BLaER1 treated with 17β-estradiol and CSF1 and Interleukin-3, amounts not matched to agents 10 nM and 100 nM (cell line): ENCODE measurements at regions not wholly inside any gene's neighbourhood (a gene's known extent, or its start where the extent isn't known, plus 50 kb on each side); places are given as distances from the start of the nearest gene placed in this dataset.
"Not testable (repeated sequence)": the region's sequence is repeated elsewhere in the genome, so short reads cannot be mapped to it uniquely, and the experiment has no call there.

Experiments
- H3K27ac ChIP-seq, 11 experiments: shearing (Covaris generic); formaldehyde crosslinking; 2 replicates each; pipeline ENCODE4 v1.8.1; 2022
- H3K27me3 ChIP-seq, 11 experiments: shearing (Covaris generic); formaldehyde crosslinking; 2 replicates each; pipeline ENCODE4 v1.8.1; 2022
- H3K36me3 ChIP-seq, 11 experiments: shearing (Covaris generic); formaldehyde crosslinking; 2 replicates each; pipeline ENCODE4 v1.8.1; 2022
- H3K4me1 ChIP-seq, 10 experiments: shearing (Covaris generic); formaldehyde crosslinking; 2 replicates each; pipeline ENCODE4 v1.8.1; 2022
- H3K4me2 ChIP-seq, 11 experiments: shearing (Covaris generic); formaldehyde crosslinking; 2 replicates each; pipeline ENCODE4 v1.8.1; 2022
- H3K4me3 ChIP-seq, 10 experiments: shearing (Covaris generic); formaldehyde crosslinking; 2 replicates each; pipeline ENCODE4 v1.8.1; 2022
- H3K9ac ChIP-seq, 11 experiments: shearing (Covaris generic); formaldehyde crosslinking; 2 replicates each; pipeline ENCODE4 v1.8.1; 2022
- H3K9me3 ChIP-seq, 11 experiments: shearing (Covaris generic); formaldehyde crosslinking; replicated peaks in 1 of 11; 2 replicates each; pipeline ENCODE4 v1.8.1; 2022
- H4K20me1 ChIP-seq, 11 experiments: shearing (Covaris generic); formaldehyde crosslinking; 2 replicates each; pipeline ENCODE4 v1.8.1; 2022
- Cebpa-rat ChIP-seq, 11 experiments: shearing (Covaris generic); IDR thresholded peaks; 2 replicates each; pipeline ENCODE4 v1.8.1; 2022

DNA sequence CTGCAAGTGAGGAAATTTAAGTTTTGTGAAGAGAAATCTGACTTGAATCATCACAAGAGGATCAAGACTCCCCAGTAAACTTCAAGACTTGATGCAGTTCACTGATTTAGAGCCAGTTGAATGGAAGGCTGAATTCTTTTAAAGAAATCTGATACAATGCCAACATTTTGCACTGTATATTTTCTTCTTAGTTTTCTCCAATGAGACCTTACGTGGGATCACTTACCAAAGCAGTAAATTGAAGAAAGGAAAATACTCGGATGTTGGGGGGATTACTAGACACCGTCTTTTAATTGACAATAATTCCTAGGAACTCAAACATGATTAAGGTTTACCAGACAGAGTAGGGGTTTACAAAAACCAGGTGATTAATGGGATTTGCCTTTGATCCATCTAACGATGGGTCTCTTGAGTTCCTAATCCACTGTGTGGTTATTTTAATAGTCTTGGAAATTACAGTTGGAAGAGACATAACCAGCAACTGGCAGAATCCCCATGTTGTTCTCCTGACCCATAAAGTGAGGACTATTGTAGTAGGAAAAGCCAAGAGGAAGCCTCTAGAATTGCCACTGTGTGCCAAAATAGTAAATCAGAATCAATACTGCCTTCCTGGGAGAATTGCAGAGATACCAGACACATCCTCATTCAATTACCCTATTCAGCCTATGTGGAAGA lies 354.5 kb downstream of the PID1 start:
- Histone ChIP-seq H4K20me1 (no peaks in the 10 kb centered on the region), H3K27me3 (no peaks in the 10 kb centered on the region), H3K9ac (no peak overlapping the region), H3K36me3 (no peaks in the 10 kb centered on the region), H3K9me3 (peaks cover 0 to 49% (median 7%) of the 10 kb centered on the region in 11 experiments; a peak in 10 of 22 replicates), H3K4me2 (no peak overlapping the region), H3K4me3 (no peak overlapping the region), H3K4me1 (peaks cover 0 to 10% (median 0%) of the 10 kb centered on the region in 10 experiments; a peak in 5 of 20 replicates), H3K27ac (no peak overlapping the region)
- no peak for TF ChIP-seq Cebpa-rat (IDR thresholded peaks at IDR 0.05)

DNA sequence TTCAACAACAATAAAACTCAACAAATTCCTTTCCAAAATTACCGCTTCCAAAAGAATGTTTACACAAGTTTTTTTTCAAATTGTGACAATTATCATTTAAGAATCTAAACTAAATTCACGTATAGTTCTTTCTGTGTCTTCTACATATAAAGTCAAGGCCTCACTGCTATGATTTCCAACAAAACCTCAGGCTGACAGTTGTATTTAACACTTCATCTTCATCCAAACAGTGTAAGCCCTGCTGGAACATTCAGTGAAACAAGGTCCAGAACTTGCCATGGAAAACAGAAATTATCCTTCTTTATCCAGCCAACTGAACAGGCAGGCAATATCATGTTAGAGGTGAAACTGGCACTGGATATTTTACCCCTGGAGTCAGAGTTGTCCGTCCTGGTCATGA lies 357.9 kb downstream of the PID1 start:
- H3K9me3 ChIP-seq, result peaks cover 0 to 38% (median 0%) of the 10 kb centered on the region in 11 experiments; a peak in 5 of 22 replicates
- no peak for TF ChIP-seq Cebpa-rat (IDR thresholded peaks at IDR 0.05)
- H3K4me1 ChIP-seq, result peaks cover 0 to 10% (median 0%) of the 10 kb centered on the region in 10 experiments; a peak in 5 of 20 replicates
- H4K20me1 ChIP-seq, result no peaks in the 10 kb centered on the region
- H3K9ac ChIP-seq, result no peak overlapping the region
- H3K27me3 ChIP-seq, result no peaks in the 10 kb centered on the region
- no peaks in the 10 kb centered on the region for H3K36me3 ChIP-seq
- H3K4me2 ChIP-seq, result no peak overlapping the region
- no peak overlapping the region for H3K27ac ChIP-seq
- H3K4me3 ChIP-seq, result no peak overlapping the region

DNA sequence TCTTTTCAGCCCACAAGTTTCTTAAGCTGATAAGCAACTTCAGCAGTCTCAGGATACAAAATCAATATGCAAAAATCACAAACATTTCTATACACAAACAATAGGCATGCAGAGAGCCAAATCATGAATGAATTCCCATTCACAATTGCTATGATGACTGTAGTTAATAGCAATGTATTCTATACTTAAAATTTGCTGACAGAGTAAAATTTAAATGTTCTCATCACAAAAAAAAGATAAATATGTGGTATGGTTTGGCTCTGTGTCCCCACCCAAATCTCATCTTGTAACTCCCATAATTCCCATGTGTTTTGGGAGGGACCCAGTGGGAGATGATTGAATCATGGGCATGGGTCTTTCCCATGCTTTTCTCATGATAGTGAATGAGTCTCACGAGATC lies 360.2 kb downstream of the PID1 start:
- H3K27ac ChIP-seq, H4K20me1 ChIP-seq, H3K4me3 ChIP-seq, H3K36me3 ChIP-seq, H3K4me2 ChIP-seq, H3K27me3 ChIP-seq, H3K9ac ChIP-seq: not testable (repeated sequence)
- Histone ChIP-seq H3K4me1 (peaks cover 0 to 10% (median 0%) of the 10 kb centered on the region in 10 experiments; a peak in 5 of 20 replicates), H3K9me3 (peaks cover 0 to 29% (median 0%) of the 10 kb centered on the region in 11 experiments; a peak in 5 of 22 replicates)

GRCh38 chr2:228902176-228902575 lies 368.9 kb downstream of the PID1 start:
- Histone ChIP-seq H3K36me3 (no peaks in the 10 kb centered on the region; a peak in 1 of 22 replicates), H4K20me1 (no peaks in the 10 kb centered on the region), H3K27ac (no peak overlapping the region), H3K27me3 (no peaks in the 10 kb centered on the region), H3K4me2 (no peak overlapping the region), H3K4me3 (no peak overlapping the region), H3K9me3 (peaks cover 0 to 21% (median 18%) of the 10 kb centered on the region in 11 experiments; a peak in 18 of 22 replicates), H3K9ac (no peak overlapping the region), H3K4me1 (no peaks in the 10 kb centered on the region)
- no peak for TF ChIP-seq Cebpa-rat (IDR thresholded peaks at IDR 0.05)

DNA sequence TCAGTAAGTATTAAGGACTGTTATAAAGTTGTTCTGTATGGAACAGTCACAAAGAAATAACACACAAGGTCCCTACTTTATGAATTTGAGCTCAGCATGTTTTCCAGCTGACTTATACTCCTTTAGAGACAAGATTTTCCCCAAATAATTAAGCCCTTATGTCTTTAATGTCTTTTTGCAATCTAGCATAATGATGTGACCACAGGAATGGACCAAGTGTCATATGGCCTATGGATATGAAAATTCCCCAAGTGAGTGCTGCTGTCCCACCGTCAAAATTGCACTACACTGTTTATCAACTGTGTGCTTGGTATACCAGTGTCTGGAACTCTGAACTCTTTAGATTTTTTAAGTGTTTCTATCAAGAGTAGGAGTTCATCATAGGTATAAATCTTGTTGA lies 369.6 kb downstream of the PID1 start:
- Histone ChIP-seq H3K9ac (no peak overlapping the region), H3K27me3 (no peaks in the 10 kb centered on the region), H4K20me1 (no peaks in the 10 kb centered on the region), H3K4me3 (no peak overlapping the region), H3K9me3 (peaks cover 0 to 27% (median 23%) of the 10 kb centered on the region in 11 experiments; a peak in 20 of 22 replicates), H3K4me2 (no peak overlapping the region), H3K4me1 (no peaks in the 10 kb centered on the region), H3K36me3 (no peaks in the 10 kb centered on the region; a peak in 1 of 22 replicates), H3K27ac (no peak overlapping the region)
- no peak for TF ChIP-seq Cebpa-rat (IDR thresholded peaks at IDR 0.05)

DNA sequence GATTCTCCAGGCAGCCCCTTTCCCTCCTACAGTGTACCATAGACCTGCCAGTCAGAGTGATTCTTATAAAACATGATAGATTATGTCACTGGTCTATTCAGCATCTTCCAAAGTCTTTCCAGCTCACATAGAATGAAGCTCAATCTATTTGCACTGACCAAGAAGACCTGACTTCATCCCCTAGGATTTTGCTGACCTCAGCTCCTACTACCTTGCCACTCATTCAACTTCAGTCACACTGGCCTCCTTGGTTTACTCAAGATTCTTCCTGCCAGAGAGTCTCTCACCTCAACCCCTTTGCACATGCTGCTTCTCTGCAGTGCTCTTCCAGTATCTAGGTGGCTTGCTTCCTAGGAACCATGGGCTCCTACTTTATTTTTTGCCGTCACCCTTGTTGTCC lies 392.9 kb downstream of the PID1 start:
- H3K9me3 ChIP-seq, result peaks cover 21 to 36% (median 28%) of the 10 kb centered on the region in 11 experiments
- H3K4me1 ChIP-seq, result peaks cover 6 to 23% (median 11%) of the 10 kb centered on the region in 10 experiments; a peak in 16 of 20 replicates
- no peak overlapping the region for H3K4me2 ChIP-seq
- no peak overlapping the region for H3K4me3 ChIP-seq
- no peak for TF ChIP-seq Cebpa-rat (IDR thresholded peaks at IDR 0.05)
- no peaks in the 10 kb centered on the region for H3K27me3 ChIP-seq
- H3K36me3 ChIP-seq, result no peaks in the 10 kb centered on the region
- H3K9ac ChIP-seq, result no peak overlapping the region
- no peaks in the 10 kb centered on the region for H4K20me1 ChIP-seq
- H3K27ac ChIP-seq, result no peak overlapping the region

DNA sequence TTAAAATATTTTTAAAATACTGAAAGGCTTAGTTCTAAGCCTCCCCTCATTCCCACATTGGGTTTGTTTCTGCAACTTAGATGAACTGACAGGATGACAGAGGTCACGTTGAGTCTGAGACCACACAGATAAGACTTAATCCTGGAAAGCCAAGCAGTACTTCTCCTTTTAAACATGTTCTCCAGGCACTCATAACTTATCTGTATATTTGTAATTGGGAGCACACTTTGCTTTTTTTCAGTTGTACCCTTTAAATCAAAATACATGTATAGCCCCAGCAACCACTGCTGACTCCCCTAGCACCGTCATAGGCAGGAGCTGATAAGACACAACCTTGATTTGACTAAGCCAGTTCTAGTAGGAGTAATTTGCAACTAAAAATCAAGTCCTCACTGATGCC lies 394.8 kb downstream of the PID1 start:
- H3K4me2 ChIP-seq, result no peak overlapping the region
- no peak for TF ChIP-seq Cebpa-rat (IDR thresholded peaks at IDR 0.05)
- H3K9me3 ChIP-seq, result peaks cover 27 to 50% (median 43%) of the 10 kb centered on the region in 11 experiments
- no peak overlapping the region for H3K9ac ChIP-seq
- H3K27me3 ChIP-seq, result no peaks in the 10 kb centered on the region
- H3K36me3 ChIP-seq, result no peaks in the 10 kb centered on the region
- H3K4me3 ChIP-seq, result no peak overlapping the region
- no peaks in the 10 kb centered on the region for H4K20me1 ChIP-seq
- H3K27ac ChIP-seq, result no peak overlapping the region
- peaks cover 6 to 23% (median 11%) of the 10 kb centered on the region in 10 experiments; a peak in 16 of 20 replicates for H3K4me1 ChIP-seq

- no peak overlapping the region for H3K27ac ChIP-seq
- peaks cover 6 to 23% (median 11%) of the 10 kb centered on the region in 10 experiments; a peak in 16 of 20 replicates for H3K4me1 ChIP-seq
- H3K9me3 ChIP-seq, result peaks cover 29 to 55% (median 40%) of the 10 kb centered on the region in 11 experiments
- H3K4me3 ChIP-seq, result no peak overlapping the region
- TF ChIP-seq Cebpa-rat (IDR thresholded peaks at IDR 0.05), result no peak
- H3K4me2 ChIP-seq, result peak overlapping the region in 10 of 11 experiments; percentile 14 to 78 (median 44); a peak in 16 of 22 replicates
- no peaks in the 10 kb centered on the region for H3K27me3 ChIP-seq
- no peaks in the 10 kb centered on the region for H3K36me3 ChIP-seq
- H4K20me1 ChIP-seq, result no peaks in the 10 kb centered on the region
- no peak overlapping the region for H3K9ac ChIP-seq
These were observed 395.8 kb downstream of the PID1 start for GRCh38 chr2:228875152-228875900.

GRCh38 chr2:228871012-228871411 lies 400.1 kb downstream of the PID1 start:
- no peaks in the 10 kb centered on the region for H3K27me3 ChIP-seq
- H4K20me1 ChIP-seq, result no peaks in the 10 kb centered on the region
- TF ChIP-seq Cebpa-rat (IDR thresholded peaks at IDR 0.05), result no peak
- H3K4me3 ChIP-seq, result no peak overlapping the region
- no peak overlapping the region for H3K27ac ChIP-seq
- H3K9ac ChIP-seq, result no peak overlapping the region
- peaks cover 36 to 69% (median 49%) of the 10 kb centered on the region in 11 experiments for H3K9me3 ChIP-seq
- peaks cover 6 to 22% (median 11%) of the 10 kb centered on the region in 10 experiments; a peak in 16 of 20 replicates for H3K4me1 ChIP-seq
- H3K36me3 ChIP-seq, result peaks cover 0 to 13% (median 7%) of the 10 kb centered on the region in 11 experiments; a peak in 10 of 22 replicates
- H3K4me2 ChIP-seq, result peak overlapping the region in 1 of 11 experiments; percentile 14; a peak in 1 of 22 replicates
